ENCODE measurements at regions not wholly inside any gene's neighbourhood (a gene's known extent, or its start where the extent isn't known, plus 50 kb on each side); places are given as distances from the start of the nearest gene placed in this dataset.
A peak's percentile ranks its signal among the peaks of the same experiment; 100 is the strongest.

GRCh38 chr13:33940256-33940655 is 122.3 kb downstream of the RFC3 start:
- ATAC-seq (no peak), DNase-seq (no peak)
- intact Hi-C loops (cut with micrococcal nuclease): no loop called here

- DNase-seq: no peak
- no peak for ATAC-seq
- intact Hi-C loops (cut with micrococcal nuclease): no loop called here
Observed at GRCh38 chr13:33940898-33941297, 122.9 kb downstream of the RFC3 start.

GRCh38 chr13:33945477-33945876 is 127.5 kb downstream of the RFC3 start:
- ATAC-seq (no peak), DNase-seq (no peak)
- intact Hi-C loops (cut with micrococcal nuclease): no loop called here

- no peak for ATAC-seq
- intact Hi-C loops (cut with micrococcal nuclease): no loop called here
- DNase-seq: no peak
Observed at GRCh38 chr13:33953203-33953602, 135.3 kb downstream of the RFC3 start.

- DNase-seq (no peak), ATAC-seq (no peak)
- intact Hi-C loops (cut with micrococcal nuclease): no loop called here
Observed at GRCh38 chr13:33953781-33954180, 135.8 kb downstream of the RFC3 start.

- intact Hi-C loops (cut with micrococcal nuclease): no loop called here
- no peak for DNase-seq
- ATAC-seq: no peak
Observed at GRCh38 chr13:33956346-33956745, 138.4 kb downstream of the RFC3 start.

- ATAC-seq (no peak), DNase-seq (no peak)
- intact Hi-C loops (cut with micrococcal nuclease): no loop called here
Observed at GRCh38 chr13:33957497-33957905, 139.6 kb downstream of the RFC3 start.

- intact Hi-C loops (cut with micrococcal nuclease): no loop called here
- no peak for DNase-seq
- no peak for ATAC-seq
Observed at GRCh38 chr13:33958964-33959363, 141.0 kb downstream of the RFC3 start.

GRCh38 chr13:33963134-33963533 is 145.2 kb downstream of the RFC3 start:
- ATAC-seq (no peak), DNase-seq (no peak)
- intact Hi-C loops (cut with micrococcal nuclease): no loop called here

- intact Hi-C loops (cut with micrococcal nuclease): no loop called here
- DNase-seq (no peak), ATAC-seq (no peak)
Observed at GRCh38 chr13:33963895-33964294, 145.9 kb downstream of the RFC3 start.

GRCh38 chr13:33968520-33969507 is 150.9 kb downstream of the RFC3 start:
- no peak for DNase-seq
- intact Hi-C loops (cut with micrococcal nuclease): no loop called here
- no peak for ATAC-seq

- ATAC-seq: peak; percentile 29
- no peak for DNase-seq
- intact Hi-C loops (cut with micrococcal nuclease): no loop called here
Observed at GRCh38 chr13:33970746-33971561, 153.0 kb downstream of the RFC3 start.

- ATAC-seq (no peak), DNase-seq (no peak)
- intact Hi-C loops (cut with micrococcal nuclease): no loop called here
Observed at GRCh38 chr13:33971562-33971819, 153.5 kb downstream of the RFC3 start.

GRCh38 chr13:33973194-33973593 is 155.2 kb downstream of the RFC3 start:
- ATAC-seq: no peak
- no peak for DNase-seq
- intact Hi-C loops (cut with micrococcal nuclease): no loop called here

GRCh38 chr13:33976965-33977364 is 159.0 kb downstream of the RFC3 start:
- ATAC-seq: no peak
- intact Hi-C loops (cut with micrococcal nuclease): no loop called here
- no peak for DNase-seq

GRCh38 chr13:33978653-33979052 is 160.7 kb downstream of the RFC3 start:
- no peak for DNase-seq
- intact Hi-C loops (cut with micrococcal nuclease): no loop called here
- ATAC-seq: no peak

- ATAC-seq (no peak), DNase-seq (no peak)
- intact Hi-C loops (cut with micrococcal nuclease): no loop called here
Observed at GRCh38 chr13:33992881-33993336, 175.0 kb downstream of the RFC3 start.

- intact Hi-C loops (cut with micrococcal nuclease): no loop called here
- no peak for DNase-seq
- ATAC-seq: no peak
Observed at GRCh38 chr13:33994198-33994597, 176.2 kb downstream of the RFC3 start.

GRCh38 chr13:33994826-33995502 is 177.0 kb downstream of the RFC3 start:
- ATAC-seq (no peak), DNase-seq (no peak)
- intact Hi-C loops (cut with micrococcal nuclease): no loop called here

GRCh38 chr13:33996636-33997035 is 178.7 kb downstream of the RFC3 start:
- intact Hi-C loops (cut with micrococcal nuclease): no loop called here
- DNase-seq (no peak), ATAC-seq (no peak)
